Heart left ventricle (tissue), 13 donors: ENCODE measurements at regions not wholly inside any gene's neighbourhood (a gene's known extent, or its start where the extent isn't known, plus 50 kb on each side); places are given as distances from the start of the nearest gene placed in this dataset.

ENCODE experiments used
- CTCF ChIP-seq, 12 donors: fragments of 200-600 bp; sonication (generic) in 4 of 12; IDR thresholded peaks; one replicate each; pipeline versions ENCODE4 v1.5.0 to v1.8.0; 2018 to 2022; ENCODE audit warnings: antibody characterized with exemption in 12 of 12, mild to moderate bottlenecking in 5 of 12
- POLR2A ChIP-seq, 2 donors: fragments of 450-650 bp; IDR thresholded peaks; one replicate each; pipeline ENCODE4 v1.6.1; 2017; ENCODE audit warnings: antibody characterized with exemption in 2 of 2, mild to moderate bottlenecking in 2 of 2, moderate library complexity in 2 of 2
- donor health status: ischemic (EF 13 %, LVEDD 7.1; RV severe dilation, severe dysfunction).
- donor health status: DM: no; HTN: yes; CAD: no.
- donor health status: DM: no; HTN: no; CAD: no.
- donor health status: ischemic (EF 25% LVEDD 6.9; RV normal size, moderate dysfunction).
- donor health status: ischemic (EF 25% LVEDD 5.7; RV mildly dilated, moderate dysfunction).
- donor health status: ischemic (EF 35%, LVEDD 5.7; RV mildly dilated, moderate dysfunction).
- donor health status: nonischemic (EF 11% LVEDD 7.7; RV severe dilation, severe dysfunction).
- donor health status: DM: yes; HTN: yes; CAD: no.
- donor health status: PGD.
- donor health status: ischemic (EF 29% LVEDD 5.4; RV normal size, mild dysfunction).
- donor health status: nonischemic (EF 23%, LVEDD 6.1; RV moderate dilation, normal function).

- TF ChIP-seq CTCF (IDR thresholded peaks at IDR 0.05) (no peak), POLR2A (IDR thresholded peaks at IDR 0.05) (no peak)
Measured at GRCh38 chr3:70854108-70854507, 541.7 kb upstream of the MDFIC2 start.
